NCI-H446 (cell line): ENCODE measurements at regions not wholly inside any gene's neighbourhood (a gene's known extent, or its start where the extent isn't known, plus 50 kb on each side); places are given as distances from the start of the nearest gene placed in this dataset.
"Not testable (repeated sequence)": the region's sequence is repeated elsewhere in the genome, so short reads cannot be mapped to it uniquely, and the experiment has no call there.

Experiments used
- DNase-seq, 2 experiments: peaks; one replicate each; lab custom pipeline; 2025; lab: John Stamatoyannopoulos, UW

GRCh38 chr1:66424530-66424929 lies 109.4 kb upstream of the SGIP1 start:
- not testable (repeated sequence) for DNase-seq

- no peak for DNase-seq
Measured at GRCh38 chr1:66426239-66426853, 107.6 kb upstream of the SGIP1 start.

- not testable (repeated sequence) for DNase-seq
Measured at GRCh38 chr1:66430815-66431214, 103.1 kb upstream of the SGIP1 start.

GRCh38 chr1:66431999-66432398 lies 102.0 kb upstream of the SGIP1 start:
- DNase-seq, result no peak

- no peak for DNase-seq
Measured at GRCh38 chr1:66433611-66434010, 100.3 kb upstream of the SGIP1 start.

- DNase-seq, result no peak
Measured at GRCh38 chr1:66434096-66434495, 99.9 kb upstream of the SGIP1 start.

- no peak for DNase-seq
Measured at GRCh38 chr1:66435541-66435940, 98.4 kb upstream of the SGIP1 start.

GRCh38 chr1:66436378-66437135 lies 97.4 kb upstream of the SGIP1 start:
- no peak for DNase-seq

GRCh38 chr1:66437136-66437401 lies 96.9 kb upstream of the SGIP1 start:
- DNase-seq, result no peak

- DNase-seq, result no peak
Measured at GRCh38 chr1:66438062-66438461, 95.9 kb upstream of the SGIP1 start.

GRCh38 chr1:66438501-66438900 lies 95.5 kb upstream of the SGIP1 start:
- DNase-seq, result no peak

- DNase-seq, result no peak
Measured at GRCh38 chr1:66439031-66439740, 94.8 kb upstream of the SGIP1 start.

GRCh38 chr1:66443793-66444192 lies 90.2 kb upstream of the SGIP1 start:
- DNase-seq, result no peak

GRCh38 chr1:66444438-66445265 lies 89.3 kb upstream of the SGIP1 start:
- DNase-seq, result no peak

GRCh38 chr1:66445492-66446181 lies 88.3 kb upstream of the SGIP1 start:
- no peak for DNase-seq

GRCh38 chr1:66446261-66447001 lies 87.5 kb upstream of the SGIP1 start:
- DNase-seq, result peak; percentile 69 to 82

GRCh38 chr1:66450043-66450514 lies 83.9 kb upstream of the SGIP1 start:
- DNase-seq, result no peak

GRCh38 chr1:66450847-66451246 lies 83.1 kb upstream of the SGIP1 start:
- DNase-seq, result no peak

GRCh38 chr1:66452162-66452561 lies 81.8 kb upstream of the SGIP1 start:
- no peak for DNase-seq

- DNase-seq, result no peak
Measured at GRCh38 chr1:66452982-66453381, 81.0 kb upstream of the SGIP1 start.

- no peak for DNase-seq
Measured at GRCh38 chr1:66455446-66455845, 78.5 kb upstream of the SGIP1 start.
